Upper lobe of left lung (tissue), 4 donors: ENCODE measurements at regions not wholly inside any gene's neighbourhood (a gene's known extent, or its start where the extent isn't known, plus 50 kb on each side); places are given as distances from the start of the nearest gene placed in this dataset.

Experiments used
- EP300 ChIP-seq, 4 donors: sonication (generic); formaldehyde crosslinking; IDR thresholded peaks; one replicate each; pipeline ENCODE4 v1.5.1; 2017; ENCODE audit warnings: antibody characterized with exemption in 4 of 4, control low read depth in 2 of 4
- POLR2A ChIP-seq, 4 donors: fragments of 450-650 bp; IDR thresholded peaks; one replicate each; pipeline ENCODE4 v1.5.1; 2016 to 2017; ENCODE audit warnings: antibody characterized with exemption in 4 of 4, mild to moderate bottlenecking in 2 of 4
- POLR2AphosphoS5 ChIP-seq, 2 donors: sonication (generic); formaldehyde crosslinking; IDR thresholded peaks; one replicate each; pipeline ENCODE4 v1.5.1; 2017; ENCODE audit warnings: antibody characterized with exemption in 2 of 2
- TF ChIP-seq, protein P1 (sequence below), 6 experiments: fragments of 450-650 bp in 4 of 6; fragments of 200-600 bp in 2 of 6; sonication (generic) in 2 of 6; IDR thresholded peaks; one replicate each; pipeline ENCODE4 v1.5.1; 2016 to 2019; ENCODE audit warnings: antibody characterized with exemption in 6 of 6

DNA sequence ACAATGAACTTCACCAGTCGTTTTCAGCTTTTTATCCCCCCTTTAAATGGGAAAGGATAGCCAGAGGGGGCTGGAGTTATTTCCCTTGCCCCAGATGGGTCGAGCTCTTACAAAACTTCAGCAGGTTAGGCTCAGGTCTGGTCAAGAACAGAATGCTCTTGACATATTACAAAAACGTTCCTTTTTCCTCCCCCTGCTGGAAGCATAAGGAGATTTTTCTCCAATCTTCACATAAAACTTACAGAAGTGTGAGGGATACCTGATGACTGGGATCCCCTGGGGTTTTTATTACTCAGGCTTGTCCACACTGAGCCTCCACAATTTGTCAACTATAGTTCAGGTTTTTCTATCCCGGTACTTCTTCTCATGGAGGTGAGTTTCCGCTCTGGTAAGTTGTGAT is 60.8 kb downstream of the CSF2 start:
- TF ChIP-seq, protein P1, sequence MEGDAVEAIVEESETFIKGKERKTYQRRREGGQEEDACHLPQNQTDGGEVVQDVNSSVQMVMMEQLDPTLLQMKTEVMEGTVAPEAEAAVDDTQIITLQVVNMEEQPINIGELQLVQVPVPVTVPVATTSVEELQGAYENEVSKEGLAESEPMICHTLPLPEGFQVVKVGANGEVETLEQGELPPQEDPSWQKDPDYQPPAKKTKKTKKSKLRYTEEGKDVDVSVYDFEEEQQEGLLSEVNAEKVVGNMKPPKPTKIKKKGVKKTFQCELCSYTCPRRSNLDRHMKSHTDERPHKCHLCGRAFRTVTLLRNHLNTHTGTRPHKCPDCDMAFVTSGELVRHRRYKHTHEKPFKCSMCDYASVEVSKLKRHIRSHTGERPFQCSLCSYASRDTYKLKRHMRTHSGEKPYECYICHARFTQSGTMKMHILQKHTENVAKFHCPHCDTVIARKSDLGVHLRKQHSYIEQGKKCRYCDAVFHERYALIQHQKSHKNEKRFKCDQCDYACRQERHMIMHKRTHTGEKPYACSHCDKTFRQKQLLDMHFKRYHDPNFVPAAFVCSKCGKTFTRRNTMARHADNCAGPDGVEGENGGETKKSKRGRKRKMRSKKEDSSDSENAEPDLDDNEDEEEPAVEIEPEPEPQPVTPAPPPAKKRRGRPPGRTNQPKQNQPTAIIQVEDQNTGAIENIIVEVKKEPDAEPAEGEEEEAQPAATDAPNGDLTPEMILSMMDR (IDR thresholded peaks at IDR 0.05): peak in 3 of 6 experiments; percentile 28 to 53 (median 47)
- no peak for TF ChIP-seq POLR2A (IDR thresholded peaks at IDR 0.05)
- no peak for TF ChIP-seq POLR2AphosphoS5 (IDR thresholded peaks at IDR 0.05)
- no peak for TF ChIP-seq EP300 (IDR thresholded peaks at IDR 0.05)
